Keratinocyte (primary cell): ENCODE measurements at regions not wholly inside any gene's neighbourhood (a gene's known extent, or its start where the extent isn't known, plus 50 kb on each side); places are given as distances from the start of the nearest gene placed in this dataset.

Source experiments
- DNase-seq: peaks from one replicate; pipeline ENCODE4 v3.0.0-alpha.2; 2011; ENCODE audit warnings: low read depth, missing footprints, low spot score
- FAIRE-seq: peaks from 2 replicates; lab custom pipeline; 2011; peaks lifted over from hg19 to GRCh38; lab: Jason Lieb, UNC
- H2AFZ ChIP-seq: 2 replicates; pipeline ENCODE4 v1.6.0; 2012; ENCODE audit warnings: low read length, control low read depth, inconsistent platforms; ENCODE audit not compliant: control insufficient read depth
- H3K27ac ChIP-seq: 2 replicates; pipeline ENCODE4 v1.5.1; 2011; ENCODE audit warnings: low read length; ENCODE audit not compliant: control insufficient read depth, insufficient read depth
- H3K27me3 ChIP-seq: 3 replicates; pipeline ENCODE4 v1.6.0; 2011; ENCODE audit warnings: low read length; ENCODE audit not compliant: control insufficient read depth, insufficient read depth; ENCODE audit errors: extremely low read depth
- H3K36me3 ChIP-seq, 2 experiments: 2 replicates in 1 of 2; 3 replicates in 1 of 2; pipeline ENCODE4 v1.5.1; 2011; ENCODE audit warnings: low read length in 2 of 2, mild to moderate bottlenecking in 1 of 2; ENCODE audit not compliant: control insufficient read depth in 2 of 2, insufficient read depth in 2 of 2; ENCODE audit errors: extremely low read depth in 1 of 2
- H3K4me1 ChIP-seq: 3 replicates; pipeline ENCODE4 v1.5.1; 2011; ENCODE audit warnings: low read length; ENCODE audit not compliant: control insufficient read depth, insufficient read depth; ENCODE audit errors: extremely low read depth
- H3K4me2 ChIP-seq: 3 replicates; pipeline ENCODE4 v1.6.0; 2011; ENCODE audit warnings: low read depth, low read length; ENCODE audit not compliant: control insufficient read depth, insufficient read depth; ENCODE audit errors: extremely low read depth
- H3K4me3 ChIP-seq, 3 experiments: fragments of 200-600 bp in 1 of 3; sonication (generic) in 1 of 3; 2 replicates in 2 of 3; 3 replicates in 1 of 3; pipeline ENCODE4 v1.5.1; 2011 to 2016; ENCODE audit warnings: low read length in 3 of 3, mild to moderate bottlenecking in 3 of 3, control low read depth in 2 of 3, inconsistent platforms in 1 of 3, low read depth in 1 of 3, mixed read lengths in 1 of 3, mixed run types in 1 of 3, moderate library complexity in 1 of 3; ENCODE audit not compliant: control insufficient read depth in 2 of 3, insufficient read depth in 2 of 3; ENCODE audit errors: extremely low read depth in 1 of 3
- H3K79me2 ChIP-seq: 2 replicates; pipeline ENCODE4 v1.6.0; 2012; ENCODE audit warnings: low read length; ENCODE audit not compliant: control insufficient read depth, insufficient read depth
- H3K9ac ChIP-seq: 3 replicates; pipeline ENCODE4 v1.6.0; 2011; ENCODE audit warnings: low read length; ENCODE audit not compliant: control insufficient read depth, insufficient read depth; ENCODE audit errors: extremely low read depth
- H3K9me1 ChIP-seq: 3 replicates; pipeline ENCODE4 v1.6.0; 2011; ENCODE audit warnings: low read length; ENCODE audit not compliant: control insufficient read depth, insufficient read depth; ENCODE audit errors: extremely low read depth
- H3K9me3 ChIP-seq: 2 replicates; pipeline ENCODE4 v1.5.1; 2012; ENCODE audit warnings: low read depth, low read length; ENCODE audit not compliant: control insufficient read depth
- H4K20me1 ChIP-seq: 3 replicates; pipeline ENCODE4 v1.6.0; 2011; ENCODE audit warnings: low read length; ENCODE audit not compliant: control insufficient read depth, insufficient read depth; ENCODE audit errors: extremely low read depth
- EZH2 ChIP-seq: IDR thresholded peaks from one replicate; pipeline ENCODE4 v1.6.1; 2012; ENCODE audit warnings: inconsistent platforms, mild to moderate bottlenecking, low read length, moderate library complexity
- dilution Hi-C: fragments of 300-500 bp; cut with MboI; formaldehyde crosslinking; loops from one replicate; pipeline ENCODE4 v1.7.0; 2020; ENCODE audit warnings: low sequenced_read_pairs; ENCODE audit not compliant: extremely low pct_ligation_motif_present
- TF ChIP-seq, protein P1 (sequence below), 3 experiments: IDR thresholded peaks in 1 of 3; conservative IDR thresholded peaks in 1 of 3; optimal IDR thresholded peaks in 1 of 3; 2 replicates in 2 of 3; 3 replicates in 1 of 3; pipeline versions ENCODE3 to v1.5.1; 2011; ENCODE audit warnings: low read length in 3 of 3, mild to moderate bottlenecking in 3 of 3, moderate library complexity in 2 of 3, control low read depth in 1 of 3, inconsistent platforms in 1 of 3; ENCODE audit not compliant: insufficient read depth in 2 of 3; ENCODE audit errors: extremely low read depth in 1 of 3

DNA sequence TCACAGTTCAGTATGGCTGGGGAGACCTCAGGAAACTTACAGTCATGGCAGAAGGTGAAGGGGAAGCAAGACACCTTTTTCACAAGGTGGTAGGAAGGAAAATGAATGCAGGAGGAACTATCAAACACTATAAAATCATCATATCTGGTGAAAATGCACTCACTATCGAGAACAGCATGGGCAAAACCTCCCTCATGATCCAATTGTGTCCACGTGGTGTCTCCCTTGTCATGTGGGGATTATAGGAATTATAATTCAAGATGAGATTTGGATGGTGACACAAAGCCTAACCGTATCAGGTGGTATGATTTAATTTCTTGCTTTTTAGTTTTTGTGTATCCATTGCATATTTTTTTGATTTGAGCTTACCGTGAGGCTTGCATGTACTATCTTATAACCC is 133.2 kb upstream of the SYNCRIP start:
- TF ChIP-seq, protein P1, sequence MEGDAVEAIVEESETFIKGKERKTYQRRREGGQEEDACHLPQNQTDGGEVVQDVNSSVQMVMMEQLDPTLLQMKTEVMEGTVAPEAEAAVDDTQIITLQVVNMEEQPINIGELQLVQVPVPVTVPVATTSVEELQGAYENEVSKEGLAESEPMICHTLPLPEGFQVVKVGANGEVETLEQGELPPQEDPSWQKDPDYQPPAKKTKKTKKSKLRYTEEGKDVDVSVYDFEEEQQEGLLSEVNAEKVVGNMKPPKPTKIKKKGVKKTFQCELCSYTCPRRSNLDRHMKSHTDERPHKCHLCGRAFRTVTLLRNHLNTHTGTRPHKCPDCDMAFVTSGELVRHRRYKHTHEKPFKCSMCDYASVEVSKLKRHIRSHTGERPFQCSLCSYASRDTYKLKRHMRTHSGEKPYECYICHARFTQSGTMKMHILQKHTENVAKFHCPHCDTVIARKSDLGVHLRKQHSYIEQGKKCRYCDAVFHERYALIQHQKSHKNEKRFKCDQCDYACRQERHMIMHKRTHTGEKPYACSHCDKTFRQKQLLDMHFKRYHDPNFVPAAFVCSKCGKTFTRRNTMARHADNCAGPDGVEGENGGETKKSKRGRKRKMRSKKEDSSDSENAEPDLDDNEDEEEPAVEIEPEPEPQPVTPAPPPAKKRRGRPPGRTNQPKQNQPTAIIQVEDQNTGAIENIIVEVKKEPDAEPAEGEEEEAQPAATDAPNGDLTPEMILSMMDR (optimal IDR thresholded peaks at IDR 0.05 in 1 of 3, IDR thresholded peaks at IDR 0.05 in 1 of 3, conservative IDR thresholded peaks at IDR 0.05 in 1 of 3; ENCODE audit: extremely low read depth in 1 of 3, insufficient read depth in 2 of 3, low read length in 3 of 3) = no peak
- TF ChIP-seq EZH2 = no peak
- Histone ChIP-seq H3K9ac (no peak overlapping the region), H3K9me3 (no peaks in the 10 kb centered on the region), H4K20me1 (no peaks in the 10 kb centered on the region), H3K36me3 (no peaks in the 10 kb centered on the region), H3K9me1 (no peaks in the 10 kb centered on the region), H3K27ac (no peak overlapping the region), H3K4me1 (no peaks in the 10 kb centered on the region), H3K4me2 (no peak overlapping the region), H2AFZ (no peak overlapping the region), H3K27me3 (no peaks in the 10 kb centered on the region), H3K4me3 (no peak overlapping the region), H3K79me2 (no peaks in the 10 kb centered on the region)
- DNase-seq (no peak), FAIRE-seq (no peak)
- dilution Hi-C loops = no loop called here

DNA sequence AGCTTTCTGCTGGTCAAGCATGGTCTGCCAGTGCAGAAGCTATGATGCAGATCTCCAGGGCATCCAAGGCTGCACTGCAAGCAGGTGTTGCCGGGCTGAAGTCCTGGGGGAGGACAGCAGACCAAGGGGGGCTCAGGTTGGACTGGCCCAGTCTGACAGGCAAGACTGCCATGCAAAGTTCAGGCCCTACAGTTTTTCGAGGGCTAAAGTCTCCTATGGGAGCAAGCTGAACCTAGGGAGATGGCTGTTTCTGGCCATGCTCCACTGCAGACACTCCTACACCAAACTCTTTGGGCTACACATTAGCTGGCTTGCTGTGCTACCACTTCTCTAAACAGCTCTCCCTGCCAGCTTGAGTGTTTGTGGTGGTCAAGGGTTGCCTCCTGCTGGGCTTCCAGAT is 130.0 kb upstream of the SYNCRIP start:
- no peak for DNase-seq
- Histone ChIP-seq H3K27me3 (no peaks in the 10 kb centered on the region), H3K9me1 (no peaks in the 10 kb centered on the region), H3K4me1 (no peaks in the 10 kb centered on the region), H3K9ac (no peak overlapping the region), H3K9me3 (no peaks in the 10 kb centered on the region), H2AFZ (no peak overlapping the region), H3K27ac (no peak overlapping the region), H3K36me3 (no peaks in the 10 kb centered on the region), H3K4me2 (no peak overlapping the region), H3K79me2 (no peaks in the 10 kb centered on the region), H3K4me3 (no peak overlapping the region), H4K20me1 (no peaks in the 10 kb centered on the region)
- dilution Hi-C loops = no loop called here
- TF ChIP-seq, protein P1 (optimal IDR thresholded peaks at IDR 0.05 in 1 of 3, IDR thresholded peaks at IDR 0.05 in 1 of 3, conservative IDR thresholded peaks at IDR 0.05 in 1 of 3; ENCODE audit: extremely low read depth in 1 of 3, insufficient read depth in 2 of 3, low read length in 3 of 3) = no peak
- no peak for TF ChIP-seq EZH2
- FAIRE-seq = no peak
